ENCODE measurements at regions not wholly inside any gene's neighbourhood (a gene's known extent, or its start where the extent isn't known, plus 50 kb on each side); places are given as distances from the start of the nearest gene placed in this dataset.

- no peak for DNase-seq
Measured at GRCh38 chr10:27451054-27451453, 53.0 kb upstream of the RAB18 start.

- DNase-seq, result no peak
Measured at GRCh38 chr10:27450225-27450624, 53.9 kb upstream of the RAB18 start.

GRCh38 chr10:27449571-27449970, 54.5 kb upstream of the RAB18 start:
- DNase-seq, result no peak

- DNase-seq, result no peak
Measured at GRCh38 chr10:27448921-27449320, 55.2 kb upstream of the RAB18 start.

GRCh38 chr10:27447540-27447939, 56.6 kb upstream of the RAB18 start:
- no peak for DNase-seq

- DNase-seq, result no peak
Measured at GRCh38 chr10:27446091-27446918, 57.8 kb upstream of the RAB18 start.

- no peak for DNase-seq
Measured at GRCh38 chr10:27445070-27445469, 59.0 kb upstream of the RAB18 start.

- no peak for DNase-seq
Measured at GRCh38 chr10:27440478-27440877, 63.6 kb upstream of the RAB18 start.

GRCh38 chr10:27440021-27440420, 64.1 kb upstream of the RAB18 start:
- DNase-seq, result no peak

GRCh38 chr10:27439101-27439500, 65.0 kb upstream of the RAB18 start:
- no peak for DNase-seq

- no peak for DNase-seq
Measured at GRCh38 chr10:27437775-27438174, 66.3 kb upstream of the RAB18 start.

- DNase-seq, result no peak
Measured at GRCh38 chr10:27436710-27437109, 67.4 kb upstream of the RAB18 start.

GRCh38 chr10:27433976-27434375, 70.1 kb upstream of the RAB18 start:
- DNase-seq, result no peak

GRCh38 chr10:27426948-27427467, 77.1 kb upstream of the RAB18 start:
- DNase-seq, result no peak

GRCh38 chr10:27413831-27414348, 90.2 kb upstream of the RAB18 start:
- DNase-seq, result no peak

- no peak for DNase-seq
Measured at GRCh38 chr10:27413387-27413786, 90.7 kb upstream of the RAB18 start.

- DNase-seq, result no peak
Measured at GRCh38 chr10:27410153-27410552, 94.0 kb upstream of the RAB18 start.

- no peak for DNase-seq
Measured at GRCh38 chr10:27407271-27407670, 96.8 kb upstream of the RAB18 start.

GRCh38 chr10:27399871-27400270, 104.2 kb upstream of the RAB18 start:
- DNase-seq, result no peak

- DNase-seq, result no peak
Measured at GRCh38 chr10:27393961-27394360, 110.1 kb upstream of the RAB18 start.

- DNase-seq, result no peak
Measured at GRCh38 chr10:27392606-27393005, 111.5 kb upstream of the RAB18 start.

GRCh38 chr10:27391916-27392315, 112.2 kb upstream of the RAB18 start:
- no peak for DNase-seq

- no peak for DNase-seq
Measured at GRCh38 chr10:27391325-27391724, 112.8 kb upstream of the RAB18 start.

GRCh38 chr10:27390681-27391080, 113.4 kb upstream of the RAB18 start:
- no peak for DNase-seq

Data from CD4-positive, alpha-beta T cell treated with Interleukin-17A for 4 hours (primary cell).